WERI-Rb-1 (cell line): ENCODE measurements at regions not wholly inside any gene's neighbourhood (a gene's known extent, or its start where the extent isn't known, plus 50 kb on each side); places are given as distances from the start of the nearest gene placed in this dataset.

Experiments used
- DNase-seq: peaks from one replicate; pipeline ENCODE4 v3.0.0-alpha.2; 2020
- H3K27ac ChIP-seq: fragments of 250-450 bp; sonication (Bioruptor Pico); 2 replicates; pipeline ENCODE4 v1.5.1; 2020; ENCODE audit warnings: mild to moderate bottlenecking, moderate library complexity
- H3K27me3 ChIP-seq: fragments of 250-450 bp; sonication (Bioruptor Pico); 2 replicates; pipeline ENCODE4 v1.5.1; 2021; ENCODE audit warnings: mild to moderate bottlenecking, low read depth, moderate library complexity; ENCODE audit not compliant: insufficient read depth, severe bottlenecking
- H3K36me3 ChIP-seq: fragments of 250-450 bp; sonication (Bioruptor Pico); 2 replicates; pipeline ENCODE4 v1.5.1; 2020; ENCODE audit warnings: mild to moderate bottlenecking, moderate library complexity
- H3K4me3 ChIP-seq: 2 replicates; pipeline ENCODE4 v1.5.1; 2011; ENCODE audit warnings: low read depth, mild to moderate bottlenecking, control low read depth, low read length
- H3K9me3 ChIP-seq: fragments of 250-450 bp; sonication (Bioruptor Pico); 2 replicates; pipeline ENCODE4 v1.5.1; 2021; ENCODE audit warnings: mild to moderate bottlenecking, moderate library complexity; ENCODE audit not compliant: severe bottlenecking
- CTCF ChIP-seq: IDR thresholded peaks from 2 replicates; pipeline ENCODE4 v1.5.1; 2011; ENCODE audit warnings: low read depth, mild to moderate bottlenecking, control low read depth, inconsistent platforms, low read length

DNA sequence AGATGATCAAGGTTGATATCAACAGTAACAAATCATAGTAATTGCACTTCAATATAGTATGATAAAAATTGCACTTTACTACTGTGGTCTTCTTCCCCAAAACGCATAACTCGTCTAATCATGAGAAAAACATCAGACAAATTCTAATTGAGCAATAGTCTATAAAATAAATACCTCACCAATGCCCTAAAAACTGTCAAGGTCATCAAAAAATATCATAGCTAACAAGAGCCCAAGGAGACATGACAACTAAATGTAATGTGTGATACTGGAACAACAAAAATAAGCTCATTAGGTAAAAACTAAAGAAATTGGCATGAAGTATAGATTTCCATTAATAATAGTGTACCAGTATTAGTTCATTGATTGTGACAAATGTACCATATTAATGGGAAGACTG, 85.6 kb upstream of the LRRC3B start:
- TF ChIP-seq CTCF = no peak
- Histone ChIP-seq H3K9me3 (no peaks in the 10 kb centered on the region), H3K27me3 (no peaks in the 10 kb centered on the region), H3K27ac (no peak overlapping the region), H3K4me3 (no peak overlapping the region), H3K36me3 (no peaks in the 10 kb centered on the region)
- no peak for DNase-seq

DNA sequence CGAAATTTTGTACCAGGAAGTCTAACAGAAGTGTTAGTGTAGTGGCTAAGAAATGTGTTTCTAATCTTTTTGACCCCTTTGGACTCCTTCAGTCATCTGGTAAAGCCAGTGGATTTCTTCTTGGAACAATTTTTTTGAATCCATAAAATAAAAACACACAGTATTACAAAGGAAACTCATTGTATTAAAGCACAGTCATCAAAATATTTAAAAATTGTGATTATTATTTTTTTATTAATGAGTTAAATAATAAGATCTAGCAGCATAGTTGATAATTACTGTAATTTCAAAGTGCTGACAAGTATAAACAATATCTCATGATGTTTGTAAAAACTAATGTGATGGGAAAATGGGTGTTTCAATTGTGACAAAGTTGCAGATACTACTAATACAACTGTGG, 72.2 kb upstream of the LRRC3B start:
- Histone ChIP-seq H3K36me3 (no peaks in the 10 kb centered on the region), H3K9me3 (no peaks in the 10 kb centered on the region), H3K27ac (no peak overlapping the region), H3K4me3 (no peak overlapping the region), H3K27me3 (no peaks in the 10 kb centered on the region)
- no peak for DNase-seq
- no peak for TF ChIP-seq CTCF

- Histone ChIP-seq H3K9me3 (no peaks in the 10 kb centered on the region), H3K4me3 (no peak overlapping the region), H3K27me3 (no peaks in the 10 kb centered on the region), H3K27ac (no peak overlapping the region), H3K36me3 (no peaks in the 10 kb centered on the region)
- no peak for DNase-seq
- TF ChIP-seq CTCF = no peak
Measured at GRCh38 chr3:26556637-26557036, 65.9 kb upstream of the LRRC3B start.

DNA sequence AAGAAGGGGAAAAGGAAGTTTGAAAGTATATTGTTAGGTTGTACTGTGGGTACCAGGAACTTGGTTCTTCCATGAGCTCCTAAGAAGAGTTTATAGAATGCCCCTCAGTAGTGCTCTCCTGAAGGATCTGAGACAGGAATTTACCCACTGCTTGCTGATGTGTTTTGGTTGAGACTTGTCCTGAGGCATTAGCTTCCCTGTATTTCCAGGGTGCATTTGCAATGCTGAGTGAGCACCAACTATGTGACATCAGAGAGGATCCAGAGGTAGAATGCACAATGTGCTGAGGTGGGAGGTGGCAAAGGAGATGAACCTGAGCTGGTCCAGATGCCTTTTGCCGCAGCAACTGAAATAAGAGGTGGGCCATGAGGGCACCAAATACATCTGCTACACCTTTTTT, 64.3 kb upstream of the LRRC3B start:
- no peak for TF ChIP-seq CTCF
- no peak overlapping the region for H3K27ac ChIP-seq
- no peaks in the 10 kb centered on the region for H3K9me3 ChIP-seq
- no peaks in the 10 kb centered on the region for H3K36me3 ChIP-seq
- no peak for DNase-seq
- H3K27me3 ChIP-seq = no peaks in the 10 kb centered on the region
- H3K4me3 ChIP-seq = no peak overlapping the region

GRCh38 chr3:26559227-26559626, 63.3 kb upstream of the LRRC3B start:
- no peaks in the 10 kb centered on the region for H3K27me3 ChIP-seq
- H3K27ac ChIP-seq = no peak overlapping the region
- H3K4me3 ChIP-seq = no peak overlapping the region
- H3K36me3 ChIP-seq = no peaks in the 10 kb centered on the region
- no peak for TF ChIP-seq CTCF
- no peaks in the 10 kb centered on the region for H3K9me3 ChIP-seq
- no peak for DNase-seq

GRCh38 chr3:26560081-26560480, 62.5 kb upstream of the LRRC3B start:
- no peaks in the 10 kb centered on the region for H3K9me3 ChIP-seq
- no peak overlapping the region for H3K27ac ChIP-seq
- no peak for TF ChIP-seq CTCF
- no peak overlapping the region for H3K4me3 ChIP-seq
- H3K36me3 ChIP-seq = no peaks in the 10 kb centered on the region
- no peak for DNase-seq
- peaks cover 2% of the 10 kb centered on the region for H3K27me3 ChIP-seq
